HG03066 (cell line): ENCODE measurements at regions not wholly inside any gene's neighbourhood (a gene's known extent, or its start where the extent isn't known, plus 50 kb on each side); places are given as distances from the start of the nearest gene placed in this dataset.
"Not testable (repeated sequence)": the region's sequence is repeated elsewhere in the genome, so short reads cannot be mapped to it uniquely, and the experiment has no call there.

Experiments
- ATAC-seq: cut with Tn5 transposase; IDR thresholded peaks from one replicate; pipeline ENCODE4 v1.9.1; 2021; ENCODE audit warnings: low read depth; ENCODE audit not compliant: unreplicated experiment

- no peak for ATAC-seq
These were observed 380.1 kb downstream of the ALG10 start for GRCh38 chr12:34402228-34402898.

GRCh38 chr12:34402899-34403705 lies 380.8 kb downstream of the ALG10 start:
- ATAC-seq: no peak

- ATAC-seq: no peak
These were observed 381.5 kb downstream of the ALG10 start for GRCh38 chr12:34403706-34404376.

GRCh38 chr12:34404377-34405285 lies 382.3 kb downstream of the ALG10 start:
- ATAC-seq: no peak

- no peak for ATAC-seq
These were observed 383.3 kb downstream of the ALG10 start for GRCh38 chr12:34405286-34406227.

GRCh38 chr12:34406228-34406995 lies 384.1 kb downstream of the ALG10 start:
- ATAC-seq: no peak

- ATAC-seq: no peak
These were observed 384.7 kb downstream of the ALG10 start for GRCh38 chr12:34406996-34407300.

GRCh38 chr12:34407813-34408212 lies 385.5 kb downstream of the ALG10 start:
- no peak for ATAC-seq

- ATAC-seq: not testable (repeated sequence)
These were observed 409.2 kb downstream of the ALG10 start for GRCh38 chr12:34431509-34431908.
